Activated T-cell treated with anti-CD3 and anti-CD28 coated beads, Interleukin-2, amount 50 U/mL, for 4 hours (primary cell): ENCODE measurements at regions not wholly inside any gene's neighbourhood (a gene's known extent, or its start where the extent isn't known, plus 50 kb on each side); places are given as distances from the start of the nearest gene placed in this dataset.
"Not testable (repeated sequence)": the region's sequence is repeated elsewhere in the genome, so short reads cannot be mapped to it uniquely, and the experiment has no call there.

ENCODE experiments used
- ATAC-seq, 2 donors: fragments of 200-7000 bp; cut with Tn5 transposase; one replicate each; pipeline ENCODE4 v1.10.0; 2021
- DNase-seq: peaks from one replicate; pipeline ENCODE4 v3.0.0-alpha.2; 2020
- H3K27me3 Mint-ChIP-seq: one replicate; pipeline ENCODE4 v1.8.0; 2021; ENCODE audit warnings: low read depth, mixed read lengths
- H3K36me3 Mint-ChIP-seq: one replicate; pipeline ENCODE4 v1.8.0; 2022; ENCODE audit warnings: mixed read lengths; ENCODE audit not compliant: insufficient read depth
- H3K4me1 Mint-ChIP-seq: one replicate; pipeline ENCODE4 v1.8.0; 2021; ENCODE audit warnings: low read depth, mixed read lengths
- H3K4me3 Mint-ChIP-seq: one replicate; pipeline ENCODE4 v1.8.0; 2021; ENCODE audit warnings: mild to moderate bottlenecking, moderate library complexity, mixed read lengths
- H3K9me3 Mint-ChIP-seq: one replicate; pipeline ENCODE4 v1.8.0; 2021; ENCODE audit warnings: mixed read lengths

DNA sequence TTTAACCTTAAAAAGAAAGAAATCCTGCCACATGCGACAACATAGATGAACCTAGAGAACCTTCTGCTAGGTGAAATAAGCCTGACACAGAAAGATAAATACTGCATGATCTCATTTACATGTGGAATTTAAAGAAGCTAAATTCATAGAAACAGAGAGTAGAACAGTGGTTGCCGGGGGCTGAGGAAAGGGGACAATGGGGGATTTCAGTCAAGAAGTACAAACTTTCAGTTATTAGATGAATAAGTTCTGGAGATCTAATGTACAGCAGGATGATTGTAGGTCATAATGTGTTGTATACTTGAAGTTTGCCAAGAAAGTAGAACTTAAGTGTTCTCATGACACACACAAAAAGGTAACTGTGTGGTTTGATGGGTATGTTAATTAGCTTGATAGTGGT is 204.3 kb upstream of the PRSS16 start:
- Mint-ChIP-seq H3K36me3 (no peaks in the 10 kb centered on the region), H3K4me1 (no peaks in the 10 kb centered on the region), H3K27me3 (peaks cover 30% of the 10 kb centered on the region), H3K4me3 (no peak overlapping the region), H3K9me3 (no peaks in the 10 kb centered on the region)
- ATAC-seq (no peak), DNase-seq (no peak)

DNA sequence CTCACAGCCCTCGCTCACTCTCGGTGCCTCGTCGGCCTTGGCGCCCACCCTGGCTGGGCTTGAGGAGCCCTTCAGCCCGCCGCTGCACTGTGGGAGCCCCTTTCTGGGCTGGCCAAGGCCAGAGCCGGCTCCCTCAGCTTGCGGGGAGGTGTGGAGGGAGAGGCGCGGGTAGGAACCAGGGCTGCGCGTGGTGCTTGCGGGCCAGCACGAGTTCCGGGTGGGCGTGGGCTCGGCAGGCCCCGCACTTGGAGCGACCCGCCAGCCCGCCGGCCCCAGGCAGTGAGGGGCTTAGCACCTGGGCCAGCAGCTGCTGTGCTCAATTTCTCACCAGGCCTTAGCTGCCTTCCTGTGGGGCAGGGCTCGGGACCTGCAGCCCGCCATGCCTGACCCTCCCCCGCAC is 202.4 kb upstream of the PRSS16 start:
- ATAC-seq, H3K36me3 Mint-ChIP-seq, DNase-seq, H3K4me3 Mint-ChIP-seq, H3K4me1 Mint-ChIP-seq, H3K9me3 Mint-ChIP-seq: not testable (repeated sequence)
- peaks cover 25% of the 10 kb centered on the region for H3K27me3 Mint-ChIP-seq

DNA sequence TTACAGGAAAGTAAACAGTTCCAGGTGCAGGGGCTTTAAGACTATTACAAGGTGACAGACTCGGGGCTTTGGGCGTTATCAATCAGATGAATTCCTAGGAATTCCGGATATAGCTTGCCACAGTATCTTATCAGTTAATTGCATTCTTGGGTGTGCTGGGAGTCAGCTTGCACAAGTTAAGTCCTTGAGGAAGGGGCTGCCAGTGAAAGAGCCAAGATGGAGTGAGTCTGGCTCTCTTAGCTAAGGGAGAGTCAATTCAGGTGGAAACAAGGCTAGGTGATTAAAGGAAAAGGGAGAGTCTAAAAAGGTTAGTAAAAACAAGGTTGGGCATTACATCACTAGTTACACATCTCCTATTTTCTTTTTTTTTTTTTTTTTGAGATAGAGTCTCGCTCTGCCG is 199.8 kb upstream of the PRSS16 start:
- not testable (repeated sequence) for H3K4me3 Mint-ChIP-seq, H3K9me3 Mint-ChIP-seq, H3K36me3 Mint-ChIP-seq, ATAC-seq, H3K4me1 Mint-ChIP-seq, DNase-seq
- peaks cover 22% of the 10 kb centered on the region for H3K27me3 Mint-ChIP-seq

DNA sequence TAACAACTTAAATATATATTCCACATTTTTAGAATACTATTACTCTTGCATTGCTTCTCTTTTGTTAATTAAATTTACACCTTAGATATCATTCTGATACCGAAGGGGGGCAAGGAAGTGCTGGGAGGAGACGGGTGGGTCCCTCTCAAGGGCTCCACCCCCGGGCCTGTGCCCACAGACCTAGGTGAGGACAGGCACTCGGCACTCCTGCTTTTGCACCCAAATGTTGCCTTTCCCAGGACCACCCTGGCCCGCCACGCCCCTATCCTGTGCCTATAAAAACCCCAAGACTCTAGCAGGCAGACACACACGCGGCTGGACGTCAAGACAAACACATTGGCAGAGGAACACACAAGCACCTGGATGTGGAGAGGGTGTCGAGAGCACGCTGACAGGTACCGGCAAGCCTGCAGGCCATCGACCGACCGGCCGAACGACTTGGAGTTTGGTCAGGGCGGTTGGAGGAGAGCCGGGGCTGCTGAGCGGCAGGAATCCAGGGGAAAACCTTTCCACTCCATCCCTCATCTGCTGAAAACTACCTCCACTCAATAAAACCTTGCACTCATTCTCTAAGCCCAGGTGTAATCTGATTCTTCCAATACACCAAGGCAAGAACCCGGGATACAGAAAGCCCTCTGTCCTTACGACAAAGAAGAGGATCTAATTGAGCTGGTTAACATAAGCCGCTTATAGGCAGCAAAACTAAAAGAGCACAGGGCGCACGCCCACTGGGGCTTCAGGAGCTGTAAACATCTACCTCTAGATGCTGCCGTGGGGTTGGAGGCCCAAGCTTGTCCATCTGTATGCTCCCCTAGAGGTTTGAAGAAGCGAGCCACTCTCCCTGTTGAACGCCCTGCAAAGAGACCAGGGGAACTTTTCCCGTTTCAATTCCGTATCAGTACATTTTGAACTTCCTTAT is 197.4 kb upstream of the PRSS16 start:
- no peaks in the 10 kb centered on the region for H3K36me3 Mint-ChIP-seq
- no peak overlapping the region for H3K4me3 Mint-ChIP-seq
- DNase-seq (no peak), ATAC-seq (no peak)
- peaks cover 12% of the 10 kb centered on the region for H3K27me3 Mint-ChIP-seq
- no peaks in the 10 kb centered on the region for H3K4me1 Mint-ChIP-seq
- no peaks in the 10 kb centered on the region for H3K9me3 Mint-ChIP-seq

DNA sequence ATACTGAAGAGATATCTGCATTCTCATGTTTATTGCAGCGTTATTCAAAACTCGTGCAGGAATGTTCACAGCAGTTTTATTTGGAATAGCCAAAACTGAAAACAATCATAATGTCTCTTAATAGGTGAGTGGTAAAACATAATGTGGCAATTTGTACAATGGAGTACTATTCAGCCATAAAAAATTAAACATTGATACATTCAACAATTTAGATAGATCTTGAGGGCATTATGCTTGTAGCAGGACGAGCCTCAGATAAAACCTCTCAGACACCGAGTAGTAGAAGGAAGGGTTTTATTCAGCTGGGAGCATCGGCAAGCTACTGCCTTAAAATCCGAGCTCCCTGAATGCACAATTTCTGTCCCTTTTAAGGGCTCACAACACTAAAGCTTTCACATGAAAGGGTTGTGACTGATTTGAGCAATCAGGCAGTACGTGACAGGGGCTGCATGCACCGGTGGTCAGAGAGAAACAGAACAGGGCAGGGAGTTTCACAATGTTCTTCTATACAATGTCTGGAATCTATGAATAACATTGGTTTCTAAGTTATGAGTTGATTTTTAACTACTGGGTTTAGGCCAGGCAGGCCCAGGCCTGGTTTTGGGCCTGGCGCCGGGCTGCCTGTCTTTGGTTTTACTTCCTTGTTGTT is 195.3 kb upstream of the PRSS16 start:
- H3K27me3 Mint-ChIP-seq: peaks cover 19% of the 10 kb centered on the region
- not testable (repeated sequence) for H3K9me3 Mint-ChIP-seq, ATAC-seq, H3K4me1 Mint-ChIP-seq, H3K36me3 Mint-ChIP-seq, DNase-seq, H3K4me3 Mint-ChIP-seq

DNA sequence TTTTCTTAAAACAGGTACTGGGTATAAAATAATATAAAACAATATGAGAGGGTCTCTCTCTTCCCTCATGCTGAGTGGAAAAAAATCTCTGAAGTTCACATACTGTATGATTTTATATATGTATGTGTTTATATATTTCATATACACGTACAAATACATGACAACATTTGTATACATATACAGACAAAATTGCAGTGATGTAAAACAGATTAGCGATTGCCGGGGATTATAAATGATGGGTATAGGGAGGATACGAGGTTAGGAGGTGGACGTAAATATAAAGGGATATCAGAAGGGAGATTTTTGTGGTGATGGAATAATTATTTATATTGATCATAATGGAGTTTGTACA is 194.8 kb upstream of the PRSS16 start:
- Mint-ChIP-seq H3K4me3 (no peak overlapping the region), H3K4me1 (no peaks in the 10 kb centered on the region), H3K9me3 (no peaks in the 10 kb centered on the region), H3K27me3 (peaks cover 18% of the 10 kb centered on the region), H3K36me3 (no peaks in the 10 kb centered on the region)
- no peak for DNase-seq
- ATAC-seq: no peak

DNA sequence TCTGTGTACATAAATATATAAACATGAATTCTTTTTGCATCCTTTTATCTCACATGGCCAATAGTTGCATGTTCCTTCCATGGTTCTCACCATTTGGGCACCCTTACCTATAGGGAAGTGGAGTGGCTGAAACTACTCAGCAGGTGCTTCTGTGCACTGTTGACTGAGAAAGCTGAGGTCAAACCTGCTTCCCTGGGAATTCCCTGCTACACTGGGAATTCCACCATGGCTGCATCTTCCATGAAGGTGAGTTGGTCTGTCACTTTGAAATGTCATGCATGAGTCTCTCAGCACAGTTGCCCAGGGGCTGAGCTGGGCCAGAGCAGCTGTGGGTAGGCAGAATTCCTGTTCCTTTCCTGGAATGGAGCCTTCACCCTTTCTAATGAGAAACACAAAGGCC is 193.8 kb upstream of the PRSS16 start:
- H3K27me3 Mint-ChIP-seq: peaks cover 17% of the 10 kb centered on the region
- no peaks in the 10 kb centered on the region for H3K36me3 Mint-ChIP-seq
- no peak for ATAC-seq
- H3K4me3 Mint-ChIP-seq: no peak overlapping the region
- DNase-seq: no peak
- H3K4me1 Mint-ChIP-seq: no peaks in the 10 kb centered on the region
- no peaks in the 10 kb centered on the region for H3K9me3 Mint-ChIP-seq

DNA sequence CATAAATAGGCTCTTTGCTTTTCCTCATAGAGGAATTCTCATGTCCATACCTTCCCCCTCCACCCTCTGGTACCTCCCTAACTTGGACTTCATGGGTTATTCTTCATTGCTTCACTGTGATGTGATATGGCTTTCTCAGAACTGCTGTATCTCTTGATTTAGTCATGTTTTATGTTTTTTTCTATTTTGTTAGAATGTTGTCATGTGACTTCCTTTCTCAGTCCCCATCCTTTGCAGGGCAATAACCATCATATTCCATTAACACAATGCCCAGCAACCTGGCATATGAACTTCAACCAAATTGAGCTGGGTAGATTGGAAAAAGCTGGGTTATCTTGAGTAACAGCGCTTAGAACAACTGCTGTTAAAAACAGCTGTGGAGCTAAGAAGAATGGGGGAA is 190.9 kb upstream of the PRSS16 start:
- H3K4me1 Mint-ChIP-seq: no peaks in the 10 kb centered on the region
- H3K27me3 Mint-ChIP-seq: peaks cover 11% of the 10 kb centered on the region
- H3K9me3 Mint-ChIP-seq: no peaks in the 10 kb centered on the region
- no peak overlapping the region for H3K4me3 Mint-ChIP-seq
- DNase-seq (no peak), ATAC-seq (no peak)
- no peaks in the 10 kb centered on the region for H3K36me3 Mint-ChIP-seq

DNA sequence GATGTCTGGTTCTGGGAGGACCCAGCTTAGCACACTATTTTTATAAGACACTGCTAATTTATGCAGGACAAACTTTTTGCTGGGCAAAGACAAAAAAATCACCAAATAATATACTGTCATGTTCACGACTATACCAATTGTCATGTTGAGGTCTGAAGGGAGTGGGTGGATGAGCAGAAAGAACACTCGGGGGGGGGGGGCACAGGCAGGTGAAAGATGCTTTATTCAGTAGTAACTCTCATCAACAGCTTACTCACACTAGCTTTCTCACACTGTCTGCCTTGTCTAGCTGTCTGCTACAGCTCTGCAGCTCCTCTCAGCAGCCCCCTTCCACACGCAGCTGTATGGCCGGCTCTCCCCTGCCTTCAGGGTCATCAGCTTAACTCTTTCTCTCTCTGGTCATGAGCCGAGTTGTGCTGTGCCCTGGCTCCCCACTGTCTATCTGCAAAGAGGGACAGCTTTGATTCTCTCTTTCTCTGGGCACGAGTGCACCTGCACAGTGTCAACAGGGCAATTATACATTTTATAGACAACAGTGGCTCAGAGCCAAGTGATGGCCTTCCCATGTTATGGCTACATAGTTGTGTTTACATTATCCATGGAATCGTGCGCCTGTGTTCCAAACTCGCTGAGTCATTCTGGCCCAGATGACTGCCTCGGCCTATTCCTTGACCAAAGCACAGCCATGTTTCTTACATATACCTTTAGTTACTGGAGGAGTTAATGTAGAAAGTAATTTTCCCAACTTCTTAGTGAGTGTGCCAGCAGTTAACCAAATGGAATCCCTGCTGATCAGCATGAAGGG is 187.7 kb upstream of the PRSS16 start:
- no peaks in the 10 kb centered on the region for H3K36me3 Mint-ChIP-seq
- no peaks in the 10 kb centered on the region for H3K4me1 Mint-ChIP-seq
- ATAC-seq (no peak), DNase-seq (no peak)
- H3K27me3 Mint-ChIP-seq: peaks cover 13% of the 10 kb centered on the region
- H3K9me3 Mint-ChIP-seq: no peaks in the 10 kb centered on the region
- H3K4me3 Mint-ChIP-seq: no peak overlapping the region

DNA sequence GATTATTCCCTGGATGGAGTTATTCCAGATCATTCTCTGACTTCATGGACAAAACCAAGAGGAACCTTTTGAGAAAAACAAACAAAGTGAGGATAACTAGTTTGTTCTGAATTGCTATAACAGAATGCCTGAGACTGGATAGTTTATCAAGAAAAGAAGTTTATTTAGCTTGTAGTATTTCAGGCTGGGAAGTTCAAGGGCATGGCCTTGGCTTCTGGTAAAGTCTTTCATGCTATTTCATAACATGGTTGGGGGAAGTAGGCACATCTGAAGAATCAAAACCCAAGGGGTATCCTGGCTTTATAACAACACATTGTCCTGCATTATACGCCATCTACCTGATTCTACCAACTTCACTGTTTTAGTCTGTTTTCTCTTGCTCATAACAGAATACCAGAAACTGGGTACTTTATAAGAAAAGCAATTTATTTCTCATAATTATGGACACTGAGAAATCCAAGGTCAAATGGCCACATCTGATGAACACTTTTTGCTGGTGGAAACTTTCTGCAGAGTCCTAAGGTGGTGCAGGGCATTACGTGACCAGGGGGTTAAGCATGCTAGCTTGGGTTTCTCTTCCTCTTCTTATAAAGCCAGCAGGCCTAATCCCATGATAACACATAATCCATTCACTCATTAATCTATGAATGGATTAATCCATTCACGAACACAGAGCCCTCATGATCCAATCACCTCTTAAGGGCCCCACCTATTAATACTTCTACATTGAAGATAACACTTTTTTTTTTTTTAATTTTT is 186.1 kb upstream of the PRSS16 start:
- no peak for ATAC-seq
- Mint-ChIP-seq H3K9me3 (no peaks in the 10 kb centered on the region), H3K36me3 (no peaks in the 10 kb centered on the region), H3K4me3 (no peak overlapping the region), H3K4me1 (no peaks in the 10 kb centered on the region), H3K27me3 (peaks cover 11% of the 10 kb centered on the region)
- no peak for DNase-seq

DNA sequence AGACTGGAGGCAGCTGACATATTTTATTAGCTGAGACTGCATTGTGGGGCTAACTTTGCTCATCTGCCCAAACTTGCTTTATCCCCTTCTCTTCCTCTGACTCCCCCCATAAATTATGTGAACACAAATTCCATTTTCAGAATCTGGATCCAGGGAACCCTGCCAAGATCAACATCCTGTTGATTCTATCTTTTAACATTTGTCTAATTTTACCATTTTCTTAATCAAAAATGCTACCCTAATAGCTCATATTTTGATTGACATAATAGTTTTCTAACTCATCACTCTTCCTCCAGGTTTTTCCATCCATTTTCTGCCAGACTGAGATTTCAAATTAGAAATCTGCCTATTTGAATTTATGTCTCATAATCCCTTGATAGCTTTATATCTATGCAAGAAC is 184.7 kb upstream of the PRSS16 start:
- no peaks in the 10 kb centered on the region for H3K4me1 Mint-ChIP-seq
- H3K27me3 Mint-ChIP-seq: peaks cover 14% of the 10 kb centered on the region
- ATAC-seq: no peak

DNA sequence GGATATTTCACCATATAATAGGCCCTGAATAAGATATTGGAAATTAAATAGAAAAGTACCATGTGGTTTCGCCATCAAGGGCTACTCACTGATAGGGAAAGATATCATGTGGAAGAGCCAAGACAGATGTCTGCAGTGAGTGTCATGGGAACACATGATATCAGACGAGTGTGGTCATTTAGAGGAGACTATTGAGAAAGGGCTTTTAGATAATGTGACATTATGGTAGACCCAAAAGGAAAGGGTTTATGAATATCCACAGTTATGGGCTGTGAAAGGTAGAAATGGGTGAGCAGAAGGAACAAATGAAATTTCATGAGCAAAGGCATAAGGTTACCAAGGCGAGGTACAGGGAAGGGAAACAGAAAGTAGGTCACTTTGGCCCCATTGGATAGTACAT is 182.3 kb upstream of the PRSS16 start:
- no peak for DNase-seq
- ATAC-seq: no peak
- no peaks in the 10 kb centered on the region for H3K4me1 Mint-ChIP-seq
- peaks cover 26% of the 10 kb centered on the region for H3K27me3 Mint-ChIP-seq
- H3K36me3 Mint-ChIP-seq: no peaks in the 10 kb centered on the region
- H3K4me3 Mint-ChIP-seq: no peak overlapping the region
- no peaks in the 10 kb centered on the region for H3K9me3 Mint-ChIP-seq

More for the DNA sequence above, 184.7 kb upstream of the PRSS16 start:
- no peaks in the 10 kb centered on the region for H3K36me3 Mint-ChIP-seq
- DNase-seq: no peak
- no peaks in the 10 kb centered on the region for H3K9me3 Mint-ChIP-seq
- H3K4me3 Mint-ChIP-seq: no peak overlapping the region

DNA sequence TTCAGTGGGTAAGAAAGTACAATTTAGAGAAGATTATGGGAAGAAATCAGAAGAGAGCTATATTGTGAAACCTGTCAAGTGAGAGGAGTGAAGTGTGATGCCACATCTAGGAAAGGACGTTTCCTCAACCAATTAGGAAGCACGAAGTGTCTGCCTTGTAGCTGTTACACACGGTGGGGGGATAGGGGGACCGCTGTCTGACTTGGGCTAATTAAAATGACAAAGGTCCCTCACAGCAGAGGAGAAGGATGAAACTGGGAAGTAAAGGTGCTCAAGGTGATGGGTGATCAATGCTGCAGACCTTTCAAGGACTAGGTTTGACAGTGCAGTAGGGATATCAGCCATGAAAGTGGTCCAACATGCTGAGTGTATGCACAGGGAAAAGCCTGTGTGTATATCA is 181.1 kb upstream of the PRSS16 start:
- DNase-seq (no peak), ATAC-seq (no peak)
- Mint-ChIP-seq H3K36me3 (no peaks in the 10 kb centered on the region), H3K27me3 (peaks cover 32% of the 10 kb centered on the region), H3K4me3 (no peak overlapping the region), H3K4me1 (no peaks in the 10 kb centered on the region), H3K9me3 (no peaks in the 10 kb centered on the region)

DNA sequence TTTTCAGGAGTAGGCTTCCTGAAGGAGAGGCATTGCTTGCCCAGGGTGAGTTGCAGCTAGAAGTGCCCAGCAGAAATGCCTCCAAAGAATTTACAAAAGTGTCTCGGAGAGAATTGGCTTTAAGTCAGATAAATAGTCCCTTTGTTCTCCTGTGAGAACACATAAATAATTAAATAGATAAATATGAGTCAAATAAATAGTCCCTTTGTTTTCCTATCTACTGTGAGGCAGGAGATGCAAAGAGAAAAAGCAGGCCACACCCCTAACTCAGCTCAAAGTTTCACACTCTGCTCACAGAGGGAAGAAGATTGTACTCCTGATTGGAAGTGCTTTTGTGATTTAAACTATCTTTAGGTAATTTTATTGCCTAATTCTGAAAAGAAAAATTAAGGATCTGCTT is 180.7 kb upstream of the PRSS16 start:
- no peak for ATAC-seq
- DNase-seq: no peak
- Mint-ChIP-seq H3K27me3 (peaks cover 32% of the 10 kb centered on the region), H3K4me3 (no peak overlapping the region), H3K36me3 (no peaks in the 10 kb centered on the region), H3K9me3 (no peaks in the 10 kb centered on the region), H3K4me1 (no peaks in the 10 kb centered on the region)
